Gastrocnemius medialis (tissue), 4 donors: ENCODE measurements at regions not wholly inside any gene's neighbourhood (a gene's known extent, or its start where the extent isn't known, plus 50 kb on each side); places are given as distances from the start of the nearest gene placed in this dataset.

Experiments used
- ATAC-seq, 2 donors: fragments of 150-250 bp; one replicate each; pipeline ENCODE4 v1.9.1; 2016
- DNase-seq, 2 donors: peaks; one replicate each; pipeline ENCODE4 v3.0.0-alpha.2; 2019
- H3K27ac ChIP-seq, 4 donors: fragments of 200-600 bp; sonication (generic); 1 replicate in 1 of 4; 2 replicates in 3 of 4; pipeline ENCODE4 v1.5.1; 2016 to 2018; ENCODE audit warnings: mild to moderate bottlenecking in 2 of 4, moderate library complexity in 1 of 4
- H3K27me3 ChIP-seq, 3 donors: fragments of 200-600 bp; sonication (generic) in 2 of 3; 1 replicate in 1 of 3; 2 replicates in 2 of 3; pipeline versions ENCODE4 v1.5.1 to v1.6.0; 2016 to 2019; ENCODE audit warnings: mild to moderate bottlenecking in 1 of 3, moderate library complexity in 1 of 3
- H3K36me3 ChIP-seq, 2 donors: fragments of 200-600 bp; sonication (generic) in 1 of 2; one replicate each; pipeline ENCODE4 v1.5.1; 2017 to 2018
- H3K4me1 ChIP-seq, 2 donors: fragments of 200-600 bp; sonication (generic) in 1 of 2; one replicate each; pipeline ENCODE4 v1.5.1; 2016 to 2017; ENCODE audit warnings: mild to moderate bottlenecking in 2 of 2
- H3K4me3 ChIP-seq, 4 donors: fragments of 200-600 bp; sonication (generic) in 3 of 4; 1 replicate in 1 of 4; 2 replicates in 3 of 4; pipeline ENCODE4 v1.5.1; 2016 to 2019; ENCODE audit warnings: mild to moderate bottlenecking in 2 of 4
- H3K9me3 ChIP-seq, 3 donors: fragments of 200-600 bp; sonication (generic) in 2 of 3; 1 replicate in 1 of 3; 2 replicates in 2 of 3; pipeline ENCODE4 v1.5.1; 2016 to 2019
- CTCF ChIP-seq, 5 experiments: fragments of 450-650 bp in 3 of 5; fragments of 200-600 bp in 2 of 5; sonication (generic) in 2 of 5; IDR thresholded peaks in 4 of 5; conservative IDR thresholded peaks in 1 of 5; 1 replicate in 4 of 5; 2 replicates in 1 of 5; pipeline ENCODE4 v1.5.1; 2016 to 2019; ENCODE audit warnings: antibody characterized with exemption in 5 of 5, mild to moderate bottlenecking in 3 of 5, moderate library complexity in 3 of 5
- POLR2A ChIP-seq, 2 donors: fragments of 450-650 bp; IDR thresholded peaks; one replicate each; pipeline ENCODE4 v1.6.1; 2017; ENCODE audit warnings: antibody characterized with exemption in 2 of 2, mild to moderate bottlenecking in 2 of 2, moderate library complexity in 2 of 2
- in situ Hi-C, 4 donors: fragments of 200-750 bp; cut with MboI; loops; one replicate each; pipeline versions ENCODE4 v1.15.0 to v1.8.0; 2017; ENCODE audit warnings: low sequenced_read_pairs in 4 of 4
- intact Hi-C: fragments of 100-400 bp; cut with DNase I; formaldehyde crosslinking; loops from one replicate; pipeline ENCODE4 v1.15.1; 2023; ENCODE audit warnings: low total_unique reads

- no peak overlapping the region for H3K27ac ChIP-seq
- no peak overlapping the region for H3K4me3 ChIP-seq
- H3K36me3 ChIP-seq = no peaks in the 10 kb centered on the region
- in situ Hi-C loops = no loop called here
- no peaks in the 10 kb centered on the region for H3K4me1 ChIP-seq
- intact Hi-C loops = no loop called here
- H3K9me3 ChIP-seq = no peaks in the 10 kb centered on the region
- no peaks in the 10 kb centered on the region for H3K27me3 ChIP-seq
- DNase-seq (no peak), ATAC-seq (no peak)
- TF ChIP-seq POLR2A (IDR thresholded peaks at IDR 0.05) = no peak
- TF ChIP-seq CTCF (IDR thresholded peaks at IDR 0.05 in 4 of 5, conservative IDR thresholded peaks at IDR 0.05 in 1 of 5) = no peak
These were observed 127.2 kb downstream of the SHANK2 start for GRCh38 chr11:71125150-71125549.

GRCh38 chr11:71124127-71124526, 128.2 kb downstream of the SHANK2 start:
- Histone ChIP-seq H3K27ac (no peak overlapping the region), H3K9me3 (no peaks in the 10 kb centered on the region), H3K4me3 (no peak overlapping the region), H3K36me3 (no peaks in the 10 kb centered on the region), H3K27me3 (no peaks in the 10 kb centered on the region), H3K4me1 (no peaks in the 10 kb centered on the region)
- in situ Hi-C loops = no loop called here
- intact Hi-C loops = no loop called here
- ATAC-seq (no peak), DNase-seq (no peak)
- no peak for TF ChIP-seq CTCF (IDR thresholded peaks at IDR 0.05 in 4 of 5, conservative IDR thresholded peaks at IDR 0.05 in 1 of 5)
- TF ChIP-seq POLR2A (IDR thresholded peaks at IDR 0.05) = no peak

- H3K4me1 ChIP-seq = no peaks in the 10 kb centered on the region
- no peak for DNase-seq
- no peak overlapping the region for H3K4me3 ChIP-seq
- TF ChIP-seq CTCF (IDR thresholded peaks at IDR 0.05 in 4 of 5, conservative IDR thresholded peaks at IDR 0.05 in 1 of 5) (no peak), POLR2A (IDR thresholded peaks at IDR 0.05) (no peak)
- H3K36me3 ChIP-seq = no peaks in the 10 kb centered on the region
- H3K27ac ChIP-seq = no peak overlapping the region
- intact Hi-C loops (no loop called here), in situ Hi-C loops (no loop called here)
- H3K9me3 ChIP-seq = no peaks in the 10 kb centered on the region
- peaks cover 0 to 3% (median 2%) of the 10 kb centered on the region in 3 donors for H3K27me3 ChIP-seq
- no peak for ATAC-seq
These were observed 131.9 kb downstream of the SHANK2 start for GRCh38 chr11:71120471-71120896.

- intact Hi-C loops = no loop called here
- H3K9me3 ChIP-seq = no peaks in the 10 kb centered on the region
- peaks cover 0 to 7% (median 4%) of the 10 kb centered on the region in 3 donors for H3K27me3 ChIP-seq
- TF ChIP-seq CTCF (IDR thresholded peaks at IDR 0.05 in 4 of 5, conservative IDR thresholded peaks at IDR 0.05 in 1 of 5) = no peak
- no peak for TF ChIP-seq POLR2A (IDR thresholded peaks at IDR 0.05)
- in situ Hi-C loops = no loop called here
- H3K4me3 ChIP-seq = no peak overlapping the region
- H3K27ac ChIP-seq = no peak overlapping the region
- DNase-seq (no peak), ATAC-seq (no peak)
- no peaks in the 10 kb centered on the region for H3K36me3 ChIP-seq
- no peaks in the 10 kb centered on the region for H3K4me1 ChIP-seq
These were observed 132.6 kb downstream of the SHANK2 start for GRCh38 chr11:71119656-71120269.
